ENCODE measurements at regions not wholly inside any gene's neighbourhood (a gene's known extent, or its start where the extent isn't known, plus 50 kb on each side); places are given as distances from the start of the nearest gene placed in this dataset.

- DNase-seq = peak; percentile 70
Observed at GRCh38 chr11:35077709-35078469, 61.1 kb upstream of the CD44 start.

GRCh38 chr11:35078470-35078735, 60.6 kb upstream of the CD44 start:
- no peak for DNase-seq

GRCh38 chr11:35079611-35080010, 59.4 kb upstream of the CD44 start:
- DNase-seq = no peak

GRCh38 chr11:35082321-35083180, 56.4 kb upstream of the CD44 start:
- DNase-seq = peak; percentile 86

- DNase-seq = no peak
Observed at GRCh38 chr11:35083181-35083430, 55.9 kb upstream of the CD44 start.

DNA sequence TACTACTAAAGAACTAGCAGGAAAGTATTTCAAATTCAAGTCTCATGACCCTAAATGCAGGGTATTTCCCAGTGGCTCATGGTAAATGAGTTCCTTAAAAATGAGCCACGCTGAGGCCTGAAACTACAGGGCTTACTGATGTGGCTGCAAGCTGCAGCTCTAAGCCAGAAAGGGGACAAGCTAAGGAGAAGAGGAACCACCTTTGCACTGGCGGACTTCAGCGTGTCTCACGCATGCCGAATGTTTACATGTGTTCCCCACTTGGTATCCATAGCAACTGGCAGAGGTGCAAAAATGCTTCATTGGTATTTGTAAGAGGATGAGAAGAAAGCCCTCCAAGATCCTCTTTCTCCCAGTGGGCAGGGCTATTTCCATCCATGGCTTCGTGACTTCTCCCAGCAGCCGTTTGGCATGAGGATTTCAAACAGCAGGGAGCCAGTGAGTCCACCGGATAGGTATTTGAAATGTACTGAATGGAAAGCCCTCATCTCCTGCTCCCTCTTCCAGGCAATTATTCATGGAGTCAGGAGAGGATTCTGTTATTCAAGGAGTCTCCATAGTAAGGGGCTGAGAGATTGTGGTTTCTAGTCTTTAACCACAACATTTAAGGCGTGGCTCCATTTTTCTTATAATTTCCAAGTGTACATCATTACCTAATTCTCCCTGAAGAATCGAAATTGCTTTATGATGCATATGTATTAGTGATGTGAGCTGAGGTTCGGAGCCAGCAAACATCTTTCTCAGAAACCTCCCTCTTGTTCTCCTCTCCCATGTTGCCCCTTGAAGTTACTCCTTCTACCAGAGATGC, 55.3 kb upstream of the CD44 start:
- DNase-seq = peak; percentile 100

GRCh38 chr11:35084817-35085440, 54.0 kb upstream of the CD44 start:
- no peak for DNase-seq

GRCh38 chr11:35085531-35086165, 53.3 kb upstream of the CD44 start:
- no peak for DNase-seq

DNA sequence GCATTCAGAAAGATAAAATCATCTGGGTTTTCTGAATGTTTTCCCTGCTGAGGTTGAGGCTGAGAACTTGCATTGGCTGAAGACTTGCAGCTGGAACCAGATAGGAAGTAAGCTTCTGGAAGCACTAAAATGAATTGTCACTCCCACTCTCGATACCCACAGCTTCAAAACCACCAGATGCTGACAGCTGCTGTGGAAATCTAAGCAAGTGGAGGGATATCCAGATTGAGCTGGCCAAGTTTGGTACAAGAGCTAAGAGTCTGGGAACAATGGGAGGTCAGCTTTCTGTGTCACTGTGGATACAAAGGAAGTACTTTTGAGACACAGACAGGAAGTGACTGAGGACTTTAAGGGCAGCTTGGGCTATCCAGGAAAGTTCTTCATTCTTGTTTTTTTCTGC, 51.3 kb upstream of the CD44 start:
- peak; percentile 35 for DNase-seq

- no peak for DNase-seq
Observed at GRCh38 chr11:35088226-35088625, 50.7 kb upstream of the CD44 start.

DNA sequence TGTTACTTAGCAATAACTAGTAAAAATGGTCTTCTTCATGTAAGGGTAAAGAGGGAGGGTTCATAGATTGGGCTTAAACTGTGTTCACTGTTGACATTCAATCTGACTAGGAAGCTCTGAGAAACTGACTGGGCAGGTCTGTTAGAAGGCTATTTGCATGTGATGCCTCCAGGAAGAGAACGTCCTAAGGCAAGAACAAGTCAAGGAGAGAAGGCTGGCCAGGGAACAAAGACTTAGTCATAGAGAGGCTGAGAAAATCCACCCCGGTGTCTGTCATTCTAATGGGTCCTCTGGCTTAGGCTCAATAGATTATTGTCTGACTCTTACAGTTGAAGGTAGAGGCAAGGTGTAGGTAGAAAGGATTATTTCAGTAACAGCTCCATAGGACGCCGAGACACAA, 50.3 kb upstream of the CD44 start:
- DNase-seq = no peak

All from fibroblast of skin of abdomen (primary cell).